Ishikawa (cell line): ENCODE measurements at regions not wholly inside any gene's neighbourhood (a gene's known extent, or its start where the extent isn't known, plus 50 kb on each side); places are given as distances from the start of the nearest gene placed in this dataset.
A peak's percentile ranks its signal among the peaks of the same experiment; 100 is the strongest.

Experiments
- CEBPB ChIP-seq: IDR thresholded peaks from 2 replicates; pipeline ENCODE4 v1.6.1; 2012
- CREB1 ChIP-seq: IDR thresholded peaks from 2 replicates; pipeline ENCODE4 v1.6.1; 2012; ENCODE audit warnings: low read depth
- EGR1 ChIP-seq: IDR thresholded peaks from 2 replicates; pipeline ENCODE4 v1.6.1; 2012
- EP300 ChIP-seq: IDR thresholded peaks from 2 replicates; pipeline ENCODE4 v1.6.1; 2012; ENCODE audit warnings: borderline replicate concordance
- FOXM1 ChIP-seq: IDR thresholded peaks from 2 replicates; pipeline ENCODE4 v1.6.1; 2012; ENCODE audit warnings: low read depth, borderline replicate concordance
- MAX ChIP-seq: IDR thresholded peaks from 2 replicates; pipeline ENCODE4 v1.6.1; 2012
- NFIC ChIP-seq: IDR thresholded peaks from 2 replicates; pipeline ENCODE4 v1.6.1; 2012
- RAD21 ChIP-seq: IDR thresholded peaks from 2 replicates; pipeline ENCODE4 v1.6.1; 2012; ENCODE audit warnings: low read depth
- REST ChIP-seq: IDR thresholded peaks from 2 replicates; pipeline ENCODE4 v1.6.1; 2012; ENCODE audit warnings: low read depth, mild to moderate bottlenecking
- TAF1 ChIP-seq: IDR thresholded peaks from 2 replicates; pipeline ENCODE4 v1.6.1; 2012; ENCODE audit warnings: low read depth, mild to moderate bottlenecking
- TCF12 ChIP-seq: IDR thresholded peaks from 2 replicates; pipeline ENCODE4 v1.6.1; 2012; ENCODE audit warnings: low read depth
- TEAD4 ChIP-seq: IDR thresholded peaks from 2 replicates; pipeline ENCODE4 v1.6.1; 2012
- YY1 ChIP-seq: IDR thresholded peaks from 2 replicates; pipeline ENCODE4 v1.6.1; 2012; ENCODE audit warnings: low read depth
- ZBTB7A ChIP-seq: IDR thresholded peaks from 2 replicates; pipeline ENCODE4 v1.6.1; 2012; ENCODE audit warnings: low read depth
- TF ChIP-seq, protein P1 (sequence below): IDR thresholded peaks from 2 replicates; pipeline ENCODE4 v1.6.1; 2012

DNA sequence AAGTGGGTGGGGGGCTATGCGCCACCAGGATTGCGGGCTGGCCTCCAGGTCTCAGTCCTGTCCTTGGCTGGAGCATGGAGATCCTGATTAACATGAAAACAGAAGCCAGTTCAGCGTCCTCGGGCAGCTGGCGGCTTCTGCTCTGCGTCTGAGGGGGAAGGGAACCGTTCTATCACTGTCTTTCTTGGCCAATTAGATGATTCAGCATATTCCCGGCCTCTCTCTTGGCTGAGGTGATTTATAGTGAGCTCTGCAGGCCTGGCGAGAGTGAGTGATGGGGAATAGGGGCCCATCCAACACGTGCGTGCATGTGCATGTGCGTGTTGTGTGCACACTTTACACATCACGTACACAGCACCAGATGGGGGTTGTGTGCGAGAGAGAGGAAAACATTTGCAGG is 145.8 kb upstream of the ATP6AP2 start:
- no peak for TF ChIP-seq EP300

DNA sequence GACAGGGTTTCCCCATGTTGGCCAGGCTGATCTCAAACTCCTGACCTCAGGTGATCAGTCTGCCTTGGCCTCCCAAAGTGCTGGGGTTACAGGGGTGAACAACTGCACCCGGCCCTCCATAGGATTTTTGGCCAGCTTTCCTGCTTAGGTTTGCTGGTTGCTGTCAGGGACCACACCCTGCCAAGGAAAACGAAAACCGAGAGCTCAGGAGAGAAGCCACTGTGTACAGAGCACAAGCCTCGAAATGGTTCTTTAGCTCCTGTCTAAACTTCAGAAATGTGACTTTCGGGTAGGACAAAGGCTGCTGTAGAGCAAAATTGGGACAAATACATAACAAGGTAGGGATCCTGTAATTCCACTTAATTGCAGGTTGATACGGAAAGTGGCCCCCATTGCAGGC is 146.3 kb upstream of the ATP6AP2 start:
- no peak for TF ChIP-seq EGR1
- TF ChIP-seq CREB1, result no peak
- no peak for TF ChIP-seq EP300
- TF ChIP-seq TCF12, result no peak
- TF ChIP-seq NFIC, result no peak
- TF ChIP-seq REST, result no peak
- no peak for TF ChIP-seq ZBTB7A
- TF ChIP-seq TAF1, result no peak
- no peak for TF ChIP-seq RAD21
- TF ChIP-seq MAX, result no peak
- TF ChIP-seq TEAD4, result no peak
- TF ChIP-seq YY1, result no peak
- TF ChIP-seq FOXM1, result no peak
- TF ChIP-seq CEBPB, result no peak
- TF ChIP-seq, protein P1, sequence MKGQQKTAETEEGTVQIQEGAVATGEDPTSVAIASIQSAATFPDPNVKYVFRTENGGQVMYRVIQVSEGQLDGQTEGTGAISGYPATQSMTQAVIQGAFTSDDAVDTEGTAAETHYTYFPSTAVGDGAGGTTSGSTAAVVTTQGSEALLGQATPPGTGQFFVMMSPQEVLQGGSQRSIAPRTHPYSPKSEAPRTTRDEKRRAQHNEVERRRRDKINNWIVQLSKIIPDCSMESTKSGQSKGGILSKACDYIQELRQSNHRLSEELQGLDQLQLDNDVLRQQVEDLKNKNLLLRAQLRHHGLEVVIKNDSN, result no peak

DNA sequence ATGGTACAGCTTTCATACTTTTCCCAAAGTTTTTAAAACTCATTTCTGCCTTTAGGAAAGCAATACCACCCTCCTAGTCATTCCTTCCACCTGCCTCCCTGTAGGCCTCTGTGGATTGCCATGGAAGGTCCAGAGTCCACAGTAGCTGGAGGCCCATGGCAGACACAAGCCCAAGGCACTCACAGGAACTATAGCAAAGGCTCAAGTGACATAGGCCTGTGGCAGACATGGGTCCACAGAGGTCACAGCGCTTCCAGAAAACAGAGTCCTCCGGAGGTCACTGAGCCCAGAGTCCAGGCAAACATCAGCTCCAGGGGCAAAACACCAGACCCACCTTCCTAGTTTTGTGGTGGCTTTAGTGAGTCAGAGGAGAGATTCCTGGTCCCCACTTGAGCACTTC is 147.6 kb upstream of the ATP6AP2 start:
- TF ChIP-seq EP300 (no peak), TCF12 (no peak), MAX (no peak), ZBTB7A (no peak), FOXM1 (no peak), NFIC (no peak), YY1 (no peak), CREB1 (no peak), TAF1 (no peak), RAD21 (no peak)

DNA sequence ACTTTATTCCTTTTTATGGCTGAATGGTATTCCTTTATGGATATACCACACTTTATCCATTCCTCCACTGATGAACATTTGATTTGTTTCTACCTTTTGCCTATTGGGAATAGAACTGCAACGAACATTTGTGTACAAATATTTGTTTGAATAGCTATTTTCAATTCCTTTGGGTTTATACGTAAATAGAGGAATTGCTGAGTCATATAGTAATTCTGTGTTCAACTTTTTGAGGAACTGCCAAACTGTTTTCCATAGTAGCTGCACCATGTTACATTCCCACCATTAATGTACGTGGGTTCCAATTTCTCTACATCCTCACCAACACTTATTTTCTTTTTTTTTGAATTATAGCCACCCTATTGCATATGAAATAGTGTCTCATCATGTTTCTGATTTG is 156.5 kb upstream of the ATP6AP2 start:
- no peak for TF ChIP-seq RAD21
- no peak for TF ChIP-seq FOXM1
- TF ChIP-seq TAF1, result no peak
- no peak for TF ChIP-seq NFIC
- no peak for TF ChIP-seq TCF12
- TF ChIP-seq TEAD4, result no peak
- TF ChIP-seq CREB1, result no peak
- no peak for TF ChIP-seq ZBTB7A
- no peak for TF ChIP-seq EP300
- no peak for TF ChIP-seq YY1
- TF ChIP-seq, protein P1, result no peak
- TF ChIP-seq CEBPB, result no peak
- TF ChIP-seq MAX, result no peak
- TF ChIP-seq EGR1, result no peak
- no peak for TF ChIP-seq REST

DNA sequence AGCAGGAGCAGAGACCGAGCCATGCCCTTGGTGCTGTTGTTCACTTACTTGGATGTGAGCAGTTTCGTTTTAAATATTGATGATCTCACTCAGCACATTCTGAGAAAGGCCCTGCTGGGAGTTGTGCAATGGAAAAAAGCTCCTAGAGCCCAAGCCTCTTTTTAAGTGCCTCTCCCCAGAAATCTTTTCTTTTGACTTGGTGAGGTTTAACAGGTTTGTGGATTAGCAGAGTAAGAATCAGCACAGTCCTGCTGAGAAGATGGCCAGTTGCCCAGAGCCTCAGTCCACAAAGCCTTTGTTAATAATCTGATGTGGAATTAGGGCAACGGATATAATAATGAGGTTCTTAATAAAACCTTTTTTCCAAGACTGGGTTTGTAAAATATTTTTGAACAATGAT is 157.5 kb upstream of the ATP6AP2 start:
- TF ChIP-seq FOXM1 (peak; percentile 92), TAF1 (no peak), RAD21 (peak; percentile 15; the same call in 1 of the 2 replicates), CEBPB (peak; percentile 96), TEAD4 (peak; percentile 75), NFIC (peak; percentile 96), ZBTB7A (no peak), CREB1 (peak; percentile 39), REST (no peak), MAX (no peak; the same call in 1 of the 2 replicates), EP300 (peak; percentile 95), YY1 (no peak), TCF12 (peak; percentile 92), EGR1 (no peak)
- TF ChIP-seq, protein P1, result no peak
